ENCODE measurements at regions not wholly inside any gene's neighbourhood (a gene's known extent, or its start where the extent isn't known, plus 50 kb on each side); places are given as distances from the start of the nearest gene placed in this dataset.
"Not testable (repeated sequence)": the region's sequence is repeated elsewhere in the genome, so short reads cannot be mapped to it uniquely, and the experiment has no call there.

DNA sequence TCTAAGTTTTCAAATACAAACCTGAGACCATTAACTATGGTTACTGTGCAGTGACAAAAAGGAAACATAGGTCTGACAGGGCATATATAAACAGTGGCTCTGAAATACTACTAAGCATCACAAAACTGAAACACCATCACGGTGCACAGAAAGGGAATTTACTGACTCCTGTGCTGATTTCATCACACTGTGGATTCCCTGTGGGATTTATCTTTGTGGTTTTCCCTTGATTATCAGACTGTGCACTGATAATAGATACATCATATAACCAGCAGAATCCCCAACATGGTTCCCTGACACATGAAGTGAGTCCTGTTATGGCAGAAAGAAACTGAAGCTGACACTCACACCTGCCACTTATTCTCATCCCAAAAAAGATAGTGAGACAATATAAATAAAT, 676.3 kb upstream of the KCND2 start:
- no peak for DNase-seq (ENCODE audit: low read depth in 2 of 2)
- H3K4me3 ChIP-seq (replicated peaks in 1 of 2; ENCODE audit: low read depth in 2 of 2, low read length in 2 of 2): no peak overlapping the region
- TF ChIP-seq, protein P1, sequence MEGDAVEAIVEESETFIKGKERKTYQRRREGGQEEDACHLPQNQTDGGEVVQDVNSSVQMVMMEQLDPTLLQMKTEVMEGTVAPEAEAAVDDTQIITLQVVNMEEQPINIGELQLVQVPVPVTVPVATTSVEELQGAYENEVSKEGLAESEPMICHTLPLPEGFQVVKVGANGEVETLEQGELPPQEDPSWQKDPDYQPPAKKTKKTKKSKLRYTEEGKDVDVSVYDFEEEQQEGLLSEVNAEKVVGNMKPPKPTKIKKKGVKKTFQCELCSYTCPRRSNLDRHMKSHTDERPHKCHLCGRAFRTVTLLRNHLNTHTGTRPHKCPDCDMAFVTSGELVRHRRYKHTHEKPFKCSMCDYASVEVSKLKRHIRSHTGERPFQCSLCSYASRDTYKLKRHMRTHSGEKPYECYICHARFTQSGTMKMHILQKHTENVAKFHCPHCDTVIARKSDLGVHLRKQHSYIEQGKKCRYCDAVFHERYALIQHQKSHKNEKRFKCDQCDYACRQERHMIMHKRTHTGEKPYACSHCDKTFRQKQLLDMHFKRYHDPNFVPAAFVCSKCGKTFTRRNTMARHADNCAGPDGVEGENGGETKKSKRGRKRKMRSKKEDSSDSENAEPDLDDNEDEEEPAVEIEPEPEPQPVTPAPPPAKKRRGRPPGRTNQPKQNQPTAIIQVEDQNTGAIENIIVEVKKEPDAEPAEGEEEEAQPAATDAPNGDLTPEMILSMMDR (IDR thresholded peaks at IDR 0.05; ENCODE audit: low read depth, low read length): no peak

DNA sequence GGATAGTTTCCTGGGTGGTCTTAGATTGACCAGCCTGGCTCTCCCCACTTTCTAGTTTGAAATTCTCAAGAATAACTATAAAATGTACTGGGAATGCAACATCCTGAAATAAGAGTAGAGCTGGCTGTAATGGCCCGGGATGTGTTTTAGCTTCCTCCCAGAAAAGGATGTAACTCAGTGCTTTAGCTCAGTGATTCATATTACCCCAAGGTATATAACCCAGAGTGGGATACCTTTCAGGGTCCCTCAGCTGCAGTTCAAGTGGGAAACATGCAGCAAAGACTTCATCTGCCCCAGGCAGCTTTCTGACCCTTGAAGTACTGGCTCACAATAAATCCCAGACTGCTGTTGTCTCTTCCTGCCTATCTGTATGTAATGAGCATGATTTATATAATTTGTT, 666.7 kb upstream of the KCND2 start:
- H3K4me3 ChIP-seq (replicated peaks in 1 of 2; ENCODE audit: low read depth in 2 of 2, low read length in 2 of 2): no peak overlapping the region
- TF ChIP-seq, protein P1 (IDR thresholded peaks at IDR 0.05; ENCODE audit: low read depth, low read length): no peak
- no peak for DNase-seq (ENCODE audit: low read depth in 2 of 2)

DNA sequence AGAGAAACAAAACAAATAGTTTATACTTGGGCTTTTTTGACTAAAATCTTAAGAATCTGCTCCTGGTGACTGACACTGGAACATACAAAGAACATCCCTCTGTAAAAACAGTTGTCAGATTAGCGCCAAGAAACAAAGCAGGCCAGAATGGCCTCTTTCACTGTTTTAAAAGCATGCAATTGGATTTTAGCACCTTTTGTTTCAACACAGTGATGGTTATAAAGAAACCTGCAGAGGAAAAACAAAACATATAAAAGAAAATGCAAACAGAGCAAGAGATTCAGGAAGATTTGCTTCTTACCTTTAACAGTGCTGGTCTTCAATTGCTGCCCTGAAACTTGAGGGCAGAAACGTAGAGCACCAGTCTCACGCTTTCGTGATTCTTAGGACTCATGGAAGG, 652.2 kb upstream of the KCND2 start:
- DNase-seq (ENCODE audit: low read depth in 2 of 2): no peak
- TF ChIP-seq, protein P1 (IDR thresholded peaks at IDR 0.05; ENCODE audit: low read depth, low read length): no peak
- H3K4me3 ChIP-seq (replicated peaks in 1 of 2; ENCODE audit: low read depth in 2 of 2, low read length in 2 of 2): no peak overlapping the region

DNA sequence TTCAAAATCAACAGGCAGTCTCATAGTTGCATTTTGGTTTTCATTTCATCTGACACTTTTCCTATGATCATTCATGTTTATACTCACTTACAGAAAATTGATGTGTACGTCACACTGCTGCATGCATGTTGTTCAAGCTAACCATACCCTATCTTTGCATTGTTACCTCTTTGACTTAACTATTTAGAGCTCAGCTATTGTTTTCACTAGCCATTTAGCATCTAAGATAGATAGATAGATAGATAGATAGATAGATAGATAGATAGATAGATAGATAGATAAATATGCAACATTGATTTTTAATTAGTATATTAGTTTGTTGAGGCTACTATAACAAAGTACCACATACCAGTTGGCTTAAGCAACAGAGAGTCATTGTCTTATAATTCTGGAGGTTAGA, 649.5 kb upstream of the KCND2 start:
- TF ChIP-seq, protein P1 (IDR thresholded peaks at IDR 0.05; ENCODE audit: low read depth, low read length): no peak
- H3K4me3 ChIP-seq (replicated peaks in 1 of 2; ENCODE audit: low read depth in 2 of 2, low read length in 2 of 2): no peak overlapping the region
- no peak for DNase-seq (ENCODE audit: low read depth in 2 of 2)

DNA sequence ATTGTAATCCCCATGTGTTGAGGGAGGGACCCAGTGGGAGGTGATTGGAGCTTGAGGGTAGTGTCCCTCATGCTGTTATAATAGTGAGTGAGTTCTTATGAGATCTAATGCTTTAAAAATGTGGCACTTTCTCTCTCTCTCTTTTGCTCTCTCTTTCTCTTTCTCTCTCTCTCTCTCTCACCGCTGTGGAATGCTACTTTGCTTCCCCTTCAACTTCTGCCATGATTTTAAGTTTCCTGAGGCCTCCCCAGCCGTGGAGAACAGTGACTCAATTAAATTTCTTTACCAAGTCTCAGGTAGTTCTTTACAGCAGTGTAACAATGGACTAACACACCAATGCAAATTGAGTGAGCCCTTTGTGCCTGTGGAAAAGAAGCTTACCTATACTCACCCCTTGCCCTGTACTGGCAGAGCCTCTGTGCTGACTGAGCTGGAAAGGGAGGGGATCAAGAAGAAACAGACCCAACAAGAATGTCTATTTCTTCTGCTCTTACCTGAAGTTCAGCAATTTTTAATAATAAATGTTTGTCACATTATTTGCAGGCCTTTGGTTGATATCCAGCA, 642.5 kb upstream of the KCND2 start:
- no peak overlapping the region for H3K4me3 ChIP-seq (replicated peaks in 1 of 2; ENCODE audit: low read depth in 2 of 2, low read length in 2 of 2)
- DNase-seq (ENCODE audit: low read depth in 2 of 2): no peak
- TF ChIP-seq, protein P1 (IDR thresholded peaks at IDR 0.05; ENCODE audit: low read depth, low read length): no peak

DNA sequence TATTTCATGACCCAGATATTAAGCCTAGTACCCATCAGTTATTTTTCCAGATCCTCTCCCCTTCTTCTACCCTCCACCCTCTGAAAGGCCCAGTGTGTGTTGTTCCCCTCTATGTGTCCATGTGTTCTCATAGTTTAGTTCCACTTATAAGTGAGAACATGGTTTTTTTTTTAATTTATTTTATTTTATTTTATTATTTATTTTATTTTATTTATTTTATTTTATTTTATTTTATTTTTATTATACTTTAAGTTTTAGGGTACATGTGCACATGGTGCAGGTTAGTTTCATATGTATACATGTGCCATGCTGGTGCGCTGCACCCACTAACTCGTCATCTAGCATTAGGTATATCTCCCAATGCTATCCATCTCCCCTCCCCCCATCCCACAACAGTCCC, 639.2 kb upstream of the KCND2 start:
- DNase-seq (ENCODE audit: low read depth in 2 of 2); H3K4me3 ChIP-seq (replicated peaks in 1 of 2; ENCODE audit: low read depth in 2 of 2, low read length in 2 of 2): not testable (repeated sequence)

DNA sequence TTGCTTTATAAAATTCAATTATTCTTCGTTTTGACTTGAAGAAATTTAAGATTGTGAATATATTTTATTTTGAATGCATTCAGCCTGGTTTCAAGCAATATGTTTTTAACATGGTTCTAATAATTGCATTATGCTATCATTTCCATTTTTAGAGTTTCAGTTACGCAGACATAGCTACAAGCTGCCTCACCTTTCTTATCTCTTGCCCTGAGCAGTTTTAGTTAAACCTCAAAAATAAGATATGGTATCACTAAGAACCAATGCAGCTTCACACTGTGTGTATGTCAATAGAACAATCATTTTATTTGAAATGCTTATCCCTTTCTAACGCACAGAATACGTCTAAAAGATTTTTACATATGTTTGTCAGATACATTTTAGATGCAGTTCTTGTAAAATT, 632.6 kb upstream of the KCND2 start:
- no peak overlapping the region for H3K4me3 ChIP-seq (replicated peaks in 1 of 2; ENCODE audit: low read depth in 2 of 2, low read length in 2 of 2)
- TF ChIP-seq, protein P1 (IDR thresholded peaks at IDR 0.05; ENCODE audit: low read depth, low read length): no peak

More for the DNA sequence above, 632.6 kb upstream of the KCND2 start:
- DNase-seq (ENCODE audit: low read depth in 2 of 2): no peak
